HG03565 (cell line): ENCODE measurements at regions not wholly inside any gene's neighbourhood (a gene's known extent, or its start where the extent isn't known, plus 50 kb on each side); places are given as distances from the start of the nearest gene placed in this dataset.

Experiments
- ATAC-seq: cut with Tn5 transposase; IDR thresholded peaks from one replicate; pipeline ENCODE4 v1.9.1; 2021; ENCODE audit warnings: mild to moderate bottlenecking, moderate library complexity; ENCODE audit not compliant: unreplicated experiment

- ATAC-seq = no peak
These were observed 290.8 kb upstream of the CXCR4 start for GRCh38 chr2:136408795-136409194.

- peak; percentile 36 for ATAC-seq
These were observed 290.0 kb upstream of the CXCR4 start for GRCh38 chr2:136407952-136408318.

GRCh38 chr2:136407117-136407951, 289.4 kb upstream of the CXCR4 start:
- ATAC-seq = no peak

- ATAC-seq = no peak
These were observed 287.0 kb upstream of the CXCR4 start for GRCh38 chr2:136404925-136405324.

- ATAC-seq = no peak
These were observed 286.2 kb upstream of the CXCR4 start for GRCh38 chr2:136404176-136404575.

GRCh38 chr2:136402281-136402680, 284.3 kb upstream of the CXCR4 start:
- no peak for ATAC-seq

- ATAC-seq = no peak
These were observed 281.8 kb upstream of the CXCR4 start for GRCh38 chr2:136399667-136400289.

GRCh38 chr2:136395582-136395981, 277.6 kb upstream of the CXCR4 start:
- no peak for ATAC-seq

- peak; percentile 56 for ATAC-seq
These were observed 276.4 kb upstream of the CXCR4 start for GRCh38 chr2:136394136-136395060.

- no peak for ATAC-seq
These were observed 275.6 kb upstream of the CXCR4 start for GRCh38 chr2:136393514-136393913.

GRCh38 chr2:136392897-136393505, 275.1 kb upstream of the CXCR4 start:
- no peak for ATAC-seq

GRCh38 chr2:136389809-136390208, 271.9 kb upstream of the CXCR4 start:
- ATAC-seq = peak; percentile 72

GRCh38 chr2:136386046-136386445, 268.1 kb upstream of the CXCR4 start:
- no peak for ATAC-seq

GRCh38 chr2:136384531-136385303, 266.8 kb upstream of the CXCR4 start:
- ATAC-seq = peak; percentile 42

GRCh38 chr2:136383167-136383566, 265.2 kb upstream of the CXCR4 start:
- ATAC-seq = no peak

GRCh38 chr2:136381722-136382633, 264.0 kb upstream of the CXCR4 start:
- ATAC-seq = peak; percentile 71

GRCh38 chr2:136381245-136381644, 263.3 kb upstream of the CXCR4 start:
- no peak for ATAC-seq

- ATAC-seq = no peak
These were observed 261.0 kb upstream of the CXCR4 start for GRCh38 chr2:136378712-136379595.
